ENCODE measurements at regions not wholly inside any gene's neighbourhood (a gene's known extent, or its start where the extent isn't known, plus 50 kb on each side); places are given as distances from the start of the nearest gene placed in this dataset.

GRCh38 chr20:7383216-7383615 is 557.0 kb downstream of the HAO1 start:
- TF ChIP-seq CTCF (IDR thresholded peaks at IDR 0.05) (no peak), POLR2A (IDR thresholded peaks at IDR 0.05) (no peak)

Measured in tibial nerve (tissue), 3 donors.